ENCODE measurements at regions not wholly inside any gene's neighbourhood (a gene's known extent, or its start where the extent isn't known, plus 50 kb on each side); places are given as distances from the start of the nearest gene placed in this dataset.
"Not testable (repeated sequence)": the region's sequence is repeated elsewhere in the genome, so short reads cannot be mapped to it uniquely, and the experiment has no call there.

DNA sequence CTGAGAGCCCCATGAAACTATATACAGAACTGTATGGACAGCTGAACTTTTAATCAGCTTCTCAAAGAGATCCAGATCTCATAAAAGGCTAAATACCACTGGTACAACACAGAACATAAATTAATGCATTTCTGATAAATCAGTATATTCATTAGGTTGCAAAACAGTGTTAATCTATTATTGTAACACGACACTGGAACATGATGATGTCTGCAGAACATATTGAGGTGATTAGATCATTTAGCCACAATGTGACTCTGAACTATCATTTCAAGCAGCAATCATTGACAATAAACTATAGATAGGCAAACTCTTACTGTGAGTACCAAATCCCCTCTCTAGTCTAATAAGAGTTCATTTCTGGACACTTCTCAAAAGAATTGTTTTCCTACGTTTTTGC, 50.3 kb downstream of the GASK1B start:
- peak; percentile 59 for DNase-seq

DNA sequence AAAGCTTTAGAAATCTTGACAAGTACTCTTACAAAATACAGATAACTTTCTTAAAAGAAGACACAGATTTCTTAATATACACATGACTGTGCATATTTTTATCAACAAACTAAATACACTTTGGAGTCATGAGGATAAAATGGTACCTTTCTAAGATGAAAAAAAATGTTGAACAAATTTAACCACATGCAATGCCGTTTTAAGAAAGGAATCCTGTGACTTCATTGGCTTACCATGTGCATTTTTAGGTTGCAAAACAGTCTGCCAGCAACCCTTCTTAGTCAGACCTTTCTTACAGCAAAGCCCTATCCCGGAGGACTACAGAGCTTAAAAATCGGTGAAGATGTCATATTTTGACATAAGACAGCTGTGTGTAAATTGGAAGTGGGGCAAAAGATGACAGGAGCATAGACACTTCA, 51.7 kb downstream of the GASK1B start:
- peak; percentile 98 for DNase-seq

DNA sequence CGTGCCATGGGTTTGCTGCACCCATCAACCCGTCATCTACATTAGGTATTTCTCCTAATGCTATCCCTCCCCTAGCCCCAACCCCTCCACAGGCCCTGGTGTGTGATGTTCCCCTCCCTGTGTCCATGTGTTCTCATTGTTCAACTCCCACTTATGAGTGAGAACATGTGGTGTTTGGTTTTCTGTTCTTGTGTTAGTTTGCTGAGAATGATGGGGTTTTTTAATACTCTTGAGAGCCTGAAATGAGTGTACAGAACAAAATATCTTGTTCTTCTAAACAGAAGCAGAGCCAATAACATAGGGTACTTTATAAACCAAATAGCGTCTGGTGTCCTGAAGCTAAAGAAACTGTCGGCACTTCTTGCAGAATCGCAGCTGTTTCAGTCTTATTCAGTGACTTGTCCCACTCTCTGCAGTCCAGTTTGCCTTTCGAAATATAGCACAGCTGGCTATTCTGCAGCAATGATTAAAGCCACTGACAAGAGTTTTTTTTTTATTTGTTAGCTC, 52.1 kb downstream of the GASK1B start:
- peak; percentile 80 for DNase-seq

DNA sequence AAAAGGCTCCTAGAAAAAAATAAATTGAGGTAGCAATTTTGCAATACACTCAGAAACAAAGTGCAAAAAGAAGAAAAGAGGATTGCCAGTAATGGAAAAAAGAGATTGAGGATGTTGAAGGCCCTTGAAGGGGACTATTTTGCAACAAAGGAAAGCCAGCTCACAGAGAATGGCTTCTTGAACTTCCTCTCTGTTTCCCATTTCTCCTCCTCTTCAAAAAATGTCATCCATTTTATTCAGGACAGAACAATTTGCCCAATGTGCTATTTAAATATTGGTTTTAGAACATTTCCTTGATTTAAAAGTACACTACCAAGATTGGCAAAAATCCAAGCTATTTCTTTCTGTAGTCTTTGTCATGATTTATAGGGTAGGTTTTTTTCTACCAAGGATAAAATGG, 60.2 kb downstream of the GASK1B start:
- DNase-seq, result peak; percentile 3

DNA sequence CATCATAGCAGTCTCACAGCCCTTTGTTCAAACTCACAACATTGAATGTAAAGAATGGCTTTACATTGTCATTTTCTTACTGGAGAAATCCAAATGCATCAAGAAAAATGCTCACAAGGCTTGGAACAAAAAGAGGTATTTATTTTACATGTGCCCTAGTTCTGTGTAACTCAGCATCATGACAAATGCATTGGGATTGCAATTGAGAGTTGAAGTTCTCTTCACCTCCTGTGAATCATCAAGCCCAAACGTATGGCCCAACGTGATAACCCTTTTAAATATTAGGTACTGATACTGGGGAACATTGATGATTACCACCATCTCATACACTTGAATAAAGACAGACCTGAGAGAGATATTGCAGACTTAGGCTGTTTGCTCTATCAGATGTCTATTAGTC, 61.6 kb downstream of the GASK1B start:
- DNase-seq, result no peak

DNA sequence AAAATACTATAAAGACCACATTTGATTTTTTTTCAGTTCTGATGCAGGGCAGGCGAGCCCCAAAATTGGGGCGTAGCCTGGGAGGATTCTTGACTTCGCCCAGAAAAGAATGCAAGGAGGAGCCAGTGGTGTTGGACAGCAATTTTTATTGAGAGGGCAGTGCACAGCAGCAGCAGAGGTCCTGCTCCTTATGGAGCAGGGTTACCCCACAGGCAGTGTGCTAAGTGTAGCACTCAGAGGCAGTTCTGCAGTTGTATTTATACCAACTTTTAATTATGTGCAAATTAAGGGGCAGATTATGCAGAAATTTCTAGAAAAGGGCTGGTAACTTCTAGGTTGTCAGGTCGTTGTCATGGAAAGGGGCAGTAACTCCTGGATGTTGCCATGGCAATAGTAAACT, 69.9 kb downstream of the GASK1B start:
- no peak for DNase-seq

DNA sequence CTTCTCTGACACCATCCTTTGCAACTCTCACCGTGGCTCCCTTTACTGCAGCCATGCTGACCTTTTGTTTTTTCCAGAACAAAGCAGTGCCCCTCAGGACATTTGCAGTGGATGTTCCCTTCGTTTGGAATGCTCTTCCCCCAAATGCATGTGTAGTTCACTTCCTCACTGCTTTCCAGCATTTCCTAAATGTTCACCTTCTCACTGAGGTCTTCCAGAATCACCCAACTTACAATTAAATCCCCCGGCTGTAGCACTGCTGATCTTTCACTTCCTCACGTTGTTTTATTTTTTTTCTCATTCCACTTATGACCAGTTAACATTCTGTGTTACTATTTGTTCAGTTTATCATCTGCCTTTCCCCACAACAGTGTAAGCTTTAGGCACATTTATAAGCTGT, 73.1 kb downstream of the GASK1B start:
- no peak for DNase-seq

DNA sequence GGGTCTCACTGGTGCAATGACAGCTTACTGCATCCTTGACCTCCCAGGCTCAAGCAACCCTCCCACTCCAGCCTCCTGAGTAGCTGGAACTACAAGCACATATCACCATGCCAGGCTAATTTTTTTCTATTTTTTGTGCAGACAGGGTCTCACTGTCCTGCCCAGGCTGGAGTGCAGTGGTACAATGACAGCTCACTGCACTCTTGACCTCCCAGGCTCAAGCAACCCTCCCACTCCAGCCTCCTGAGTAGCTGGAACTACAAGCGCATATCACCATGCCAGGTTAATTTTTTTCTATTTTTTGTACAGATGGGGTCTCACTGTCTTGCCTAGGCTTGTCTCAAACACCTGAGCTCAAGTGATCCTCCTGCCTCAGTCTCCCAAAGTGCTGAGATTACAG, 74.0 kb downstream of the GASK1B start:
- no peak for DNase-seq

DNA sequence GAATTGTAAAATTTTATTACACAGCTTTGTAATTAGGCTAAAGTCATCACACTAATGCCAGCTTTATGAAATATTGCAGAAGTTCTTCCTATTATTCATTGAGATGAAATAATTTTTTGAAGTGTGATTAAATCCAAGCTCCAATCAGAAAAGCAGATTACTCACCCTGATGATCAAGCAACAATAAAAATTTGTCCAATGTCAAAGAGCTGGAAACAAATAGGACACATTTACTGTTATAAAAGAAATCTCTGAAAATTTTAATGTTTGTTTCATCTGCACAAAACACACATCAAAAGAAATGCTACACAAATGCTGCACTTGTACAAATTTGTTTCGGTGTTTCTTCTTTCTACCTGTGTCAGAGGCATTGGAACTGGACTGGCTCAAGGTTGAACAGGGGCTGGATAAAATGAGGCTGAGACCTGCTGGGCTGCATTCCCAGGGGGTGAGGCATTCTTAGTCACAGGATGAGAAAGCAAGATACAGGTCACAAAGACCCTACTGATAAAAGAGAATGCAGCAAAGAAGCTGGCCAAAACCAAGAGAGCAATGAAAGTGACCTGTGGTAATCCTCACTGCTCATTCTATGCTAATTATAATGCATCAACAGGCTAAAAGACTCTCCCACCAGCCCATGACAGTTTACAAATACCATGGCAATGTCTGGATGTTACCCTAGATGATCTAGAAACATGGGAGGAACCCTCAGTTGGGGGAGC, 78.3 kb downstream of the GASK1B start:
- DNase-seq, result peak; percentile 24

DNA sequence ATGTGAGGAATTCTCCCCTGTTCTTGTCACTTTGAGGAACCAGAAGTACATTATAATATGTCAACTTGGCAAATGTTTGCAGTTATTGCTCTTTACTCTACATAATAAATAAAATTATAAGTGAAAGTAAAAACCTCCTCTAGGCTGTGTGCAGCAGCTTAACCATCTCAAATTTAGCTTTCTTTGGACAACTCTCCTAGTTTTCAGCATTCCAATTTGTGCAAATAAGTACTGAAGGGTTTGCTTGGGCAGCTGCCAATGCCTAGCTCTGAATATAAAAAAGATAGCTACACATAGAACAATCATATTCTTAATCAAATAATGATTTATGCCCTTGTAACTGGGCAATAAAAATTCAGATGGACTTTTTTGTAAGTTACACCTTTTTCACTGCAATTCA, 82.5 kb downstream of the GASK1B start:
- DNase-seq, result no peak

DNA sequence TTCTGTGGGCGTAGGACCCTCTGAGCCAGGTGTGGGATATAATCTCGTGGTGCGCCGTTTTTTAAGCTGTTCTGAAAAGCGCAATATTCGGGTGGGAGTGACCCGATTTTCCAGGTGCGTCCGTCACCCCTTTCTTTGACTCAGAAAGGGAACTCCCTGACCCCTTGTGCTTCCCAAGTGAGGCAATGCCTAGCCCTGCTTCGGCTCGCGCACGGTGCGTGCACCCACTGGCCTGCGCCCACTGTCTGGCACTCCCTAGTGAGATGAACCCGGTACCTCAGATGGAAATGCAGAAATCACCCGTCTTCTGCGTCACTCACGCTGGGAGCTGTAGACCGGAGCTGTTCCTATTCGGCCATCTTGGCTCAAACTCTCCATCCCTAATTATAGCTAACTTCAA, 82.9 kb downstream of the GASK1B start:
- DNase-seq, result not testable (repeated sequence)

DNA sequence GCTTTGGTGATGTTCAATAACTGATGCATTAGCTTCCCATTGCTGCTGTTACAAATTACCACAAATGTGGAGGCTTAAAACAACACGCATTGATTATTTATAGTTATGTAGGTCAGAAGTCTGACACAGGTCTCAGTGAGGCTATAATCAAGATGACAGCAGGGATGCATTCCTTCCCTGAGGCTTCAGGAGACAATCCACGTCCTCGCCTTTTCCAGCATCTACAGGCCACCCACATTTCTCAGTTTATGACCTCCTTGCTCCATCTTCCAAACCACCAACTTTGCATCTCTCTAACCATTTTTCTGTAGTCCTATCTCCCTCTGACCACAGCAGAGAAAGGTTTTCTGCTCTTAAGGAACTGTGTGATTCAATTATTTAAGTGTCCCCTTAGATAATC, 92.5 kb downstream of the GASK1B start:
- peak; percentile 24 for DNase-seq

DNA sequence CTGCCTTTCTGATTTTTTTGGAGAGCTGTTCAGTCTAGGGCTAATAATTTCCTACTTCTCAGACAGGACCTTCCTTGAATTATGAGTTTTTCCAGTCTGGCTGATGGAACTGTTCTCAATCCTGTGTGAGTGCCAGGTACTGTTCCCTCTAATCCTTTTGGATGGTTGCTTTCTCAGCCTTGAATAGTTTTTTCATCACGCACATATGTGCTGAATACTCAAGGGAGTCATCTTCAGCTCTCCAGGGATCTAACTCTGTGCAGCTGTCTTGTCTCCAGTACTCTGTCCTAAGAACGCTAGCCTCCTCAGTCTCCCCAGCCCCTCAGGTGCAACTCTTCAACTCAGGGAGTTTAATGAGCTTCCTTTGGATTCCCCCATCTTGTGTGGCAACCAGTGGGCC, 93.2 kb downstream of the GASK1B start:
- DNase-seq, result peak; percentile 66

DNA sequence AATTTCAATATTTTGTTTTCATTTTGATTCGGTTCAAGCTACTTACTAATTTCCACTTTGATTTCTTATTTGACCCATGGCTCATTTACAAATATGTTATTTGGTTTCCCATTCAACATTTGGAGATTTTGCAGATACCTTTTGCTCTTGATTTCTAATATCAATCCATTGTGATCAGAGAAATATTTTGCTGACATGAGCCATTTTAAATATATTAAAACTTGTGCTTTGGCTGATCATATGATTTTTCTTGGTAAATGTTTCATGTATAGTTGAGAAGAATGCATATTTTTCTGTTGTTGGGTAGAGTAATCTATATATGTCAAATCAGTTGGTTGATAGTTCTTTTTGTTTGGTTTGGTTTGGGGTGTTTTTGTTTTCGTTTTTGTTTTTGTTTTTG, 95.0 kb downstream of the GASK1B start:
- no peak for DNase-seq

DNA sequence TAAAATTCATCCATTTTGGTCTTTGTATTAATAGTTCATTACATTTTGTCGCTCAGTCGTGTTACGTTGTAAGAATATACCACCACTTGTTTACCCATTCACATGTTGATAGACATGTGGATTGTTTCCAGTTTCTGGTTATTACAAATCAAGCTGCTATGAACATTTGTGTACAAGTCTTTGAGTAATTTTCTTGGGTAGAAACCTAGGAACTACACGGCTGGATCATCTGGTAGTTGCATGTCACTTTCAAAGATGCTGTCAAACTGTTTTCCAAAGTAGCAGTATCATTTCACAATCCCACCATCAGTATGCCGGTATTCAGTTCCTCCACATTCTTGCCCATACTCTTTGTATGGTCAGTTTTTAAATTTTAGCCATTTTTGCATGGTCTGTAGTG, 98.0 kb downstream of the GASK1B start:
- DNase-seq, result no peak

DNA sequence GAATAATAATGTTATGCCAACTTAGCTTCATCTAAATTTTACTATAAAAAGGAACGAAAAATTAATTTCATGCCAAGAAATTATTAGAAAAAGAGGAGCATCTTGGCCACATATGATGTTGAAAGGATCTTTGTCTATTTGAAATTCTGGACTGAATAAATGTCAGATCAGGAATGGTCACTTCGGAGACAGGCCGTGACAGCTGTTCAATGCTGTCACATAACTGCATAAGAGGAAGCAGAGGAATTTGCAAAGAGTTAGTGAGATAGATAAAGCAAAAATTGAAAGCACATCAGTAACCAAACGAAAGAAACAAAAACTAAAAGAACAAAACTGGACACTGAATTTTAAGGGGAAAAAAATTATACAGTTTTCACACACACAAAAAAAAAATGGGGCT, 100.9 kb downstream of the GASK1B start:
- no peak for DNase-seq

DNA sequence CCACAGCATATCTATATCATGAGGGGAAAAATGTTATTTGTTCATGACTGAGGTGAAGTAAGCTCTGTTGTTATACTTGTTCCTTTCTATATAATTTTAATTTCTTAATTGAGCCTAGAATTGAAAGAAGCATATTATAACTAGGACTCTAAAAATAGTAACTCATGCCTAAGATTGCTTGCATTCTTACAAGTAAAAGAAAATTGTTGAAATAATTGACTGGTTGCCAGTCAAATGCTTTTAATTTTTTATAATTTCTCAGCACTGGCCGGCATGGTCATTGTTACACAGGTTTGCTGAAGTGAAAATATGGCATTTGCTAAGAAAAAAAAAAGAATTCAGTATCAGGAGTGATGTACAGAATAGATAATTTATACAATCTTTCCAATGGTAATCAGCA, 104.8 kb downstream of the GASK1B start:
- DNase-seq, result peak; percentile 56

DNA sequence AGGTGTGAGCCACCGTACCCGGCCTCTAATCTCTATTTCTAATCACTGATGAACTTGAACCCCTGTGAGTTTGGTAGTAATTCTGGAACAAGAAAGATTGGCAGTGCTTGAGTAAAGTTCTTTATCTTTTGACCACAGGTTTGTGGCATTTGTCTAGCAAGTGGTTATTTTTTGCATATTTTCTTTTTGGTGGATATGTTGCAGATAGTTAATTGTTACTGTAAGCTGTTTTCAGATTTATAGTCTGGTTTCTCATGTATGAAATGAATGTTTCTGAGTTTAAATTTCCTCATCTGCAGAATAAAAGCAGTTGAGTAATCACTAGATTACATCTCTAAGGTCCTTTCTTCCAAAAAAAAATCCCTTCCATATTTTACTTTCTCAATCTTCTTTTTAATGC, 105.2 kb downstream of the GASK1B start:
- peak; percentile 59 for DNase-seq

DNA sequence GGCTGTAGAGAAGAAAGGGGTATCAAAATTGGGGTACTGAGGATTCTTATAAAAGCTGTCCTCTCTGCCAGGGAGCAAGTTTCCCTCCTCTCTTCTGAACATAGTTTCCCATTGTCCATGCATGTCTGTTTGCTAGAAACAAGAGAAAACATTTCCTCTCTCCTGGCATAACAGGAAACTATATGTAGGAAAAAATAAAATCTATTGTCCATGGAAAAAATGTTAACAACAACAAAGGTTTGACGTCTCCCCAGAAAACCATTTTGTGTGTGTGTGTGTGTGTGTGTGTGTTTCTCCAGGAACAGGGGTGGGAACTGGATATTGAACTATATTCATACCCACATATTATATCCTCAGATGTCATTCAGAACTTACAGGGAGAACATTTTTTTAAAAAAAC, 107.2 kb downstream of the GASK1B start:
- DNase-seq, result no peak

DNA sequence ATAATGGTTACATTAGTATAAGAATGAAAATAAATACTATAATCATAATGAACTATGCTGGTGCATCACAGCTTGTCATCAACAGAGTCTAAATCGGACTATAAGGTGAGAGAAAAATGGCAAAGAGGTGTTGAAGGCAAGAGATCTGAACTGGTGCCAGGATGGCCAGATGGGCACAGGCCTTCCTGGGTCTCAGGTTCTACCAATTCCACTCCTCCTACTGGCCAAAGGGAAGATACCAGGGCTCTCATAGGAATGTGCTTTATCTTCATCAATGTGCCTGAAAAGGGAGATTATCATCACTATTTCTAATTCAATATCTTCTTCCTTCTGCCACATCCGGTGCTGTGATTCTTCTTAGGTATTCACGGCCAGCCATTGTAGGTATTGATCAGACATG, 107.6 kb downstream of the GASK1B start:
- DNase-seq, result no peak

DNA sequence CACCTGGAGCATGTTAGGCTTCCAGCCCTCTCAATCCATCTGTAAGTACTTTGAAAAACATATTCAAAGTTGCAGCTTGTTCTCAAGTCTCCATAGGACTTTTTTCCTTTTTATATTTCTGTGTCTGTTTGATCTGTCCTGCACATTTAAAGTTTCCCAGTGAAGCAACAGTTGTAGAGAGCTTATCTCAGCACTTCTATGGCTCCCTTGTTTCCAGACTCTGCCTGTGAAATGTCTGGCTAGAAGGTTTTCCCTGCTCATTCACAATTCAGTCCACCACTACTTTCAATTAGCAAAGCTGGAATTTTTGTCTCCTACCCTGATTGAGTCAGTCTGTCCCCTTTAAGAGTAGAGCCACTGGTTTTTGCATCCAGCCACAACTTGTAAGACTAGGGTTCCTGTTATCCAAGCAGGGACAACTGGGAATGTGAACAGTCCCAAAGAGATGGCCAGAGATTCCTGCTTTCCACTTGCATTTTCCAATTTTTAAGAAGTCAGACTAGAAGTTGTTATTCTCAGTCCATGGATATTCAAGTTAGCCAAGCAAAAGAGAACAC, 116.1 kb downstream of the GASK1B start:
- no peak for DNase-seq

DNA sequence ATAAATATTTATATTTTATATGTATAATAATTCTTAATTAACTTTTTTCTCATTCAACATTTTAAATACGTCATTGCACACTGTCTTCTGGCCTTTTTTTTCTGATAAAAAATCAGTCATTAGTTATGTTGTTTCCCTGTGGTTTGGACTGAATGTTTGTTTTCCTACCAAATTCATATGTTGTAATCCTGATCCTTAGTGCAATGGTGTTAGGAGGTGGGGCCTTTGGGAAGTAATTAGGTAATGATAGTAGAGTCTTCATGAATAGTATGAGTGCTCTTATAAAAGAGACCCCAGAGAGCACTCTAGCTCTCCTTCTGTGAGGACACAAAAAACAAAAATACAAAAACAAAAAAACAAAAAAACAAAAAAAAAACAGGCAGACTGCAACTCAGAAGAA, 117.2 kb downstream of the GASK1B start:
- DNase-seq, result no peak

DNA sequence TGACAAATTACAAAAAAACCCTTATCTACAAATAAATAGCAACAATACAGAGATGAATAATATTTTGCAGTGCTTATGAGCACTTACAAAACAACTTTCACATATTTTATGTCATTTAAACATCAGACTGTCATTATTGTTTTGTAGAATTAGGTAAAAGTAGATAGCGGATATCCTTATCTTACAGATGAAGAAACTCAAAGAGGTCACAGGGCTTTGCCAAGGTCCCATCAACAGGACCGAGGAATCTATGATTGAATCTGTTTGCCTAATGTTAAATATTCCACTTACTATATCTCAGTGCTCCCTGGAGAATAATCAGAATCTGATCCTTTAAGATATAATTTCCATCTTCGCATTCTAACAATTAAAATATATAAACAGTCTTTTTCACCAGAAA, 119.0 kb downstream of the GASK1B start:
- DNase-seq, result no peak

DNA sequence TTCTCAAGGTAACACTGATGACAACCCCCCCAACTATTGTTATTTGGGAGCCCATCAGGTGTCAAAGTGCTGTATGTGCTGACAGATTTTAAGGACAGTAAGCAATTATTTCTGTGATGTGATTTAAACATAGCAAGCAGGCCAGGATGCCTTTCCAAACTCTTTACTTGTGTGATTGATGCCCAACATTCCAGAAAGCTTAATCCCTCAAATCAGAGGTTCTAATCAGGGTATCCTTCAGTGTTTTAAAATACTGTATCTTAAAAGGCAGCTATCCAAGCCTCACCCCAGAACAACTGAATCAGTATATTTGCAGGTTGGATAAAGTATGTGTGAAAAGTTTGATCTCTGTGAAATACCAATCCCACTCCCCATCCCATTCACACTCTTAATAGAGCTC, 119.7 kb downstream of the GASK1B start:
- peak; percentile 31 for DNase-seq

Data from fibroblast of skin of abdomen (primary cell).